Activated CD8-positive, alpha-beta memory T cell treated with anti-CD3 and anti-CD28 coated beads, Interleukin-2, amount 10 ng/mL, durations not matched to agents 7 days and 5 days (primary cell): ENCODE measurements at regions not wholly inside any gene's neighbourhood (a gene's known extent, or its start where the extent isn't known, plus 50 kb on each side); places are given as distances from the start of the nearest gene placed in this dataset.

ENCODE experiments used
- ATAC-seq: fragments of 150-1000 bp; cut with Tn5 transposase; one replicate; pipeline ENCODE4 v1.10.0; 2021; ENCODE audit warnings: moderate library complexity
- CTCF ChIA-PET: fragments of 350-600 bp; sonication (Branson Sonifier 250); formaldehyde crosslinking; loops from one replicate; lab custom pipeline; 2021; ENCODE audit warnings: antibody characterized with exemption; lab: Charles Lee
- DNase-seq: peaks from one replicate; pipeline ENCODE4 v3.0.0-alpha.2; 2020
- H3K27ac Mint-ChIP-seq: one replicate; pipeline ENCODE4 v1.8.0; 2021; ENCODE audit warnings: mild to moderate bottlenecking, mixed read lengths
- H3K27me3 Mint-ChIP-seq: one replicate; pipeline ENCODE4 v1.8.0; 2021; ENCODE audit warnings: mixed read lengths
- H3K36me3 Mint-ChIP-seq: one replicate; pipeline ENCODE4 v1.8.0; 2021; ENCODE audit warnings: mild to moderate bottlenecking, mixed read lengths
- H3K4me1 Mint-ChIP-seq: one replicate; pipeline ENCODE4 v1.8.0; 2021; ENCODE audit warnings: mixed read lengths
- H3K4me3 Mint-ChIP-seq: one replicate; pipeline ENCODE4 v1.8.0; 2021; ENCODE audit warnings: mild to moderate bottlenecking, moderate library complexity, mixed read lengths
- H3K9me3 Mint-ChIP-seq: one replicate; pipeline ENCODE4 v1.8.0; 2022; ENCODE audit warnings: low read depth, mixed read lengths

GRCh38 chr20:52889225-52889624, 82.9 kb upstream of the TSHZ2 start:
- ATAC-seq (no peak), DNase-seq (no peak)
- Mint-ChIP-seq H3K4me3 (no peak overlapping the region), H3K36me3 (no peaks in the 10 kb centered on the region), H3K27ac (no peak overlapping the region), H3K27me3 (peaks cover 6% of the 10 kb centered on the region), H3K9me3 (no peaks in the 10 kb centered on the region), H3K4me1 (no peaks in the 10 kb centered on the region)
- CTCF ChIA-PET, result no interaction called here

DNA sequence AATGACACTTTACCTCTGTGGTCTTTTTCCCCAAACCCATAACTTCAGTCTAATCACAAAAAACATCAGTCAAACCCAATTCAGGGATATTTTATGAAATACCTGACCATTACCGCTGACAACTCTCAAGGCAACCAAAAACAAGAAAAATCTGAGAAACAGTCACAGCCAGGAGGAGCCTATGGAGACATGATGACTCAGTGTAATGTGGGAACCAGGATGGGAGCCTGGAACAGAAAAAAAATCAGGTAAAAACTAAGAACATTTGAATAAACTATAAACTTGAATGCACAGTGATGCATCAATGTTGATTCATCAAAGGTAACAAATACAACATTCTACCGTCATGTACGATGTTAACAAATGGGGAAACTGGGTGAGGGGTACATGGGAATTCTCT, 84.1 kb upstream of the TSHZ2 start:
- Mint-ChIP-seq H3K4me1 (no peaks in the 10 kb centered on the region), H3K4me3 (no peak overlapping the region), H3K27me3 (peaks cover 2% of the 10 kb centered on the region), H3K36me3 (no peaks in the 10 kb centered on the region), H3K9me3 (no peaks in the 10 kb centered on the region), H3K27ac (no peak overlapping the region)
- CTCF ChIA-PET, result no interaction called here
- DNase-seq (no peak), ATAC-seq (no peak)

GRCh38 chr20:52880997-52881396, 91.2 kb upstream of the TSHZ2 start:
- DNase-seq, result no peak
- Mint-ChIP-seq H3K4me3 (no peak overlapping the region), H3K27ac (no peak overlapping the region), H3K4me1 (no peaks in the 10 kb centered on the region), H3K9me3 (no peaks in the 10 kb centered on the region), H3K27me3 (no peaks in the 10 kb centered on the region), H3K36me3 (no peaks in the 10 kb centered on the region)
- ATAC-seq, result no peak
- CTCF ChIA-PET, result no interaction called here

DNA sequence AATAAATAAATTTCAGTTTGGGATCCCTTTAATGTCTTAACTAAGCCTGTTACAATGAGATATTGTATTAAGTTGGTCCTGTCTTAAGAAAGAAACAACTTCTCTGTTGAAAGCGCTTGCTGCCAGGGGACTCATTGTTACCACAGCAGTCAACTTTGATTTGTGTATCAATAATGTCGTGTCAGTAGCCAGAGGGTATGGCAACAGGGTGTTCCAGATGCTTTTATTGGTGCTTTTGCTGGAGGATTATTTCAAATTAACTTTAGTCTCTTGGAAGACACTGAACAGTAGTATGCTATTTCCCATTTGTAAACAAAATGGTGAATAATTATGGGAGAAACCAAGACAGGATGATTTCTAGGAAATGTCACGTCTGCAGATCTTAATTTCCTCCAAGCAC, 91.9 kb upstream of the TSHZ2 start:
- H3K4me3 Mint-ChIP-seq, result no peak overlapping the region
- DNase-seq, result no peak
- no peaks in the 10 kb centered on the region for H3K27me3 Mint-ChIP-seq
- CTCF ChIA-PET, result no interaction called here
- H3K9me3 Mint-ChIP-seq, result no peaks in the 10 kb centered on the region
- H3K27ac Mint-ChIP-seq, result no peak overlapping the region
- no peaks in the 10 kb centered on the region for H3K4me1 Mint-ChIP-seq
- H3K36me3 Mint-ChIP-seq, result no peaks in the 10 kb centered on the region
- ATAC-seq, result no peak

DNA sequence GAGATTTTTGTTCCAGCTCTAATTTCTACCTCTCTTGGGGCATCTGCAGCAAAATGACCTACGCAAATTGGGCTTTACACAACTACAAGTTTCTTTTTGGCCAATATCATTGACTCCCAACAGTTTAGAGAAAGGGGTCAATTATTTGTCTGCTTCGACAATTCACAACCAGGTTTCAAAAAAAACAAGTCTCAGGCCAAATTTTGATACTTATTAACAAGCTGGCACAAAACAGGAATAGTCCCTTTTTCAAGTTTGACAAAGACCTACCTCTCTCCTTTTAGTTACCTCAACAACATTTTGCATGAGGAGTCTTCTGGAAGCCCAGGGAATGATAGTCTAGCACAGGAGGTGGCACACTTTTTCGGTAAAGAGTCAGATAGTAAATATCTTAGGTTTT, 97.9 kb upstream of the TSHZ2 start:
- Mint-ChIP-seq H3K27ac (no peak overlapping the region), H3K27me3 (no peaks in the 10 kb centered on the region), H3K4me3 (no peak overlapping the region), H3K4me1 (no peaks in the 10 kb centered on the region), H3K36me3 (no peaks in the 10 kb centered on the region), H3K9me3 (no peaks in the 10 kb centered on the region)
- ATAC-seq, result no peak
- no peak for DNase-seq
- CTCF ChIA-PET, result no interaction called here

GRCh38 chr20:52869698-52870501, 102.3 kb upstream of the TSHZ2 start:
- CTCF ChIA-PET, result no interaction called here
- no peak overlapping the region for H3K27ac Mint-ChIP-seq
- H3K27me3 Mint-ChIP-seq, result no peaks in the 10 kb centered on the region
- DNase-seq (no peak), ATAC-seq (no peak)
- H3K4me3 Mint-ChIP-seq, result no peak overlapping the region
- no peaks in the 10 kb centered on the region for H3K4me1 Mint-ChIP-seq
- H3K9me3 Mint-ChIP-seq, result no peaks in the 10 kb centered on the region
- H3K36me3 Mint-ChIP-seq, result no peaks in the 10 kb centered on the region

- Mint-ChIP-seq H3K4me1 (no peaks in the 10 kb centered on the region), H3K9me3 (no peaks in the 10 kb centered on the region), H3K27ac (no peak overlapping the region), H3K4me3 (no peak overlapping the region), H3K27me3 (no peaks in the 10 kb centered on the region), H3K36me3 (no peaks in the 10 kb centered on the region)
- no peak for DNase-seq
- CTCF ChIA-PET, result no interaction called here
- ATAC-seq, result no peak
Observed at GRCh38 chr20:52869276-52869675, 102.9 kb upstream of the TSHZ2 start.

GRCh38 chr20:52867305-52867704, 104.9 kb upstream of the TSHZ2 start:
- H3K27me3 Mint-ChIP-seq, result no peaks in the 10 kb centered on the region
- H3K27ac Mint-ChIP-seq, result no peak overlapping the region
- CTCF ChIA-PET, result no interaction called here

GRCh38 chr20:52864916-52865605, 107.1 kb upstream of the TSHZ2 start:
- H3K36me3 Mint-ChIP-seq, result no peaks in the 10 kb centered on the region
- CTCF ChIA-PET, result no interaction called here
- no peaks in the 10 kb centered on the region for H3K27me3 Mint-ChIP-seq
- DNase-seq (no peak), ATAC-seq (no peak)
- H3K4me3 Mint-ChIP-seq, result no peak overlapping the region
- H3K4me1 Mint-ChIP-seq, result no peaks in the 10 kb centered on the region
- H3K27ac Mint-ChIP-seq, result no peak overlapping the region
- H3K9me3 Mint-ChIP-seq, result no peaks in the 10 kb centered on the region

More at GRCh38 chr20:52867305-52867704, 104.9 kb upstream of the TSHZ2 start:
- Mint-ChIP-seq H3K36me3 (no peaks in the 10 kb centered on the region), H3K4me3 (no peak overlapping the region), H3K4me1 (no peaks in the 10 kb centered on the region), H3K9me3 (no peaks in the 10 kb centered on the region)
- no peak for ATAC-seq
- no peak for DNase-seq

DNA sequence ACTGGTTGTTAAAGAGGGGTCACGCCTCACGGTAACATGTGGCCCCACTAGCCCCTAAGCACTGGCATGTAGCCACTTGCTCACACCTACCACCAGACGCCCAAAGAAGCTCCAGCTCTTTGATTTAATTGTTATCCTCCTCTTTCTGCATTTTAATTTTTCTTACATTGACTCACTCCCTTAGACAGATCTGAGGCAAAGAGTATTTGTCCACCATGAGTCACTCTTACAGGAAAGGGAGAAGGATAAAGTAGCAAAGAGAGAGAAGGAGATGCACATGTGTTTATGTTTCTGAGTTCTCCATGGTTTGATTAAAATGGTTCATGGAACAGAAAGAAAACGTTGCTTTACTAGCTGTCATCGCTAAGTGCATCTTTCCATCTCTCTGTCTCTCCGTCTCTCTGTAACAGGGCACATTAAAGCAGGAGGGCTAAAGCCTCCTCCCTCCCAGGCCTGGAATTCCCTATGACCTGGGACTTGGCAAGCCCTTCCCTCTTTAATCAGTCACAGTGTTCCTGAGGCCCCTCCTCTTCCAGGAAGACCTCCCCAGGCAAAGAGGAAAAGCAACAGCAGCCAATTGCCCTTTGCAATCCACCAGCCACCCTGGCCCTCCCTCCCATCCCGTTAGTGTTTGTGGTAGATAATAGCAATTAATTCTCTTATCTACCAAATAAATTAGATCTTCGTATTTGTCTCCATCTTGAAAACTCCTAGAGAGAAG, 112.8 kb upstream of the TSHZ2 start:
- no peak for ATAC-seq
- no peak overlapping the region for H3K4me3 Mint-ChIP-seq
- no peaks in the 10 kb centered on the region for H3K4me1 Mint-ChIP-seq
- H3K36me3 Mint-ChIP-seq, result no peaks in the 10 kb centered on the region
- no peak overlapping the region for H3K27ac Mint-ChIP-seq
- no peaks in the 10 kb centered on the region for H3K9me3 Mint-ChIP-seq
- DNase-seq, result no peak
- CTCF ChIA-PET, result no interaction called here
- H3K27me3 Mint-ChIP-seq, result no peaks in the 10 kb centered on the region

- CTCF ChIA-PET, result no interaction called here
- Mint-ChIP-seq H3K4me3 (no peak overlapping the region), H3K27ac (no peak overlapping the region), H3K9me3 (no peaks in the 10 kb centered on the region), H3K36me3 (no peaks in the 10 kb centered on the region), H3K4me1 (no peaks in the 10 kb centered on the region), H3K27me3 (no peaks in the 10 kb centered on the region)
- ATAC-seq, result no peak
- DNase-seq, result no peak
Observed at GRCh38 chr20:52852714-52853113, 119.4 kb upstream of the TSHZ2 start.

GRCh38 chr20:52847731-52848359, 124.3 kb upstream of the TSHZ2 start:
- CTCF ChIA-PET, result no interaction called here
- Mint-ChIP-seq H3K4me3 (no peak overlapping the region), H3K27ac (no peak overlapping the region), H3K36me3 (no peaks in the 10 kb centered on the region), H3K9me3 (no peaks in the 10 kb centered on the region), H3K27me3 (no peaks in the 10 kb centered on the region), H3K4me1 (no peaks in the 10 kb centered on the region)
- DNase-seq, result no peak
- ATAC-seq, result no peak

DNA sequence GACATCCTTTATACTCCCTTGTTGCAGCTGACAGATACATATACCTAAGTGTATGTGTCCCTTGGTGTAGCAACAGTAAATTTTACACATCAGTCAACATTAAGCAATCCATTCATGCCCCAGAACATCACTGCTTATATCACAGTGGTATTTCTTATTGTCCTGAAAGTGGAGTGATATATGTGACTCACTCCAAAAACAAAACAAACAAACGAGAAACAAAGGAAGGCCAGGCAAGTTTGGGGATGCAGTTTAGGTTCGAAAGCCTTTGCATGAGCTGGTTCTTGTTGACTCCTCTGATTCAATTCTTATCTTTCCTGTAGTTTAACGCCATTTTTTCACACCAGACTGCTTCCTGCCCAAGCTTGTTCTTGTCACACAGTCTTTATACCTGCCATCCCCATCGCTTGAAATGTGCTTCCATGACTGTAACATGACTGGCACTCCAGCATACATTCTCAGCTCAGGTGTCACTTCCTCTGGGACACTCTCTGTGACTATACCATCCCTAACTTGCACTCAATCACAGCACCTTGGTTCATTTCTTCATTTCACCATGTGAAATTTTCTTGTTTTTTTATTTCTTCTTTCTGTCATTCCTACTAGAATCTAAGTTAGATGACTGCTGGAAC, 125.0 kb upstream of the TSHZ2 start:
- H3K4me3 Mint-ChIP-seq, result no peak overlapping the region
- no peaks in the 10 kb centered on the region for H3K9me3 Mint-ChIP-seq
- no peak for DNase-seq
- no peak overlapping the region for H3K27ac Mint-ChIP-seq
- ATAC-seq, result no peak
- H3K4me1 Mint-ChIP-seq, result no peaks in the 10 kb centered on the region
- no peaks in the 10 kb centered on the region for H3K36me3 Mint-ChIP-seq
- CTCF ChIA-PET, result no interaction called here
- no peaks in the 10 kb centered on the region for H3K27me3 Mint-ChIP-seq
